K562 (cell line): ENCODE measurements at regions not wholly inside any gene's neighbourhood (a gene's known extent, or its start where the extent isn't known, plus 50 kb on each side); places are given as distances from the start of the nearest gene placed in this dataset.

ENCODE experiments used
- ATAC-seq: fragments of 200-7000 bp; cut with Tn5 transposase; 3 replicates; pipeline ENCODE4 v1.9.1; 2020; ENCODE audit warnings: moderate library complexity
- BruUV-seq: library from RNA; stranded (reverse); fragments of 400-500 nt; replicated peaks from 2 replicates; lab custom pipeline; 2021; lab: Mats Ljungman, UMichigan
- CTCF ChIA-PET: fragments of 300-600 bp; formaldehyde crosslinking; extraction: SDS; loops from one replicate; lab custom pipeline; 2021; ENCODE audit warnings: low intra/inter-chr PET ratio; lab: Yijun Ruan, JAX
- POLR2A ChIA-PET: fragments of 300-600, 350-650 bp; sonication (Branson Sonifier 250); formaldehyde crosslinking; extraction: SDS; loops from one replicate; lab custom pipeline; 2021; ENCODE audit warnings: antibody characterized with exemption, inconsistent platforms; lab: Yijun Ruan, JAX
- DNase-seq, 4 experiments: peaks; one replicate each; pipeline versions ENCODE4 v3.0.0 to v3.0.0-alpha.2; 2011 to 2018; ENCODE audit warnings: low spot score in 3 of 4, mixed read lengths in 3 of 4; ENCODE audit errors: extremely low read depth in 1 of 4
- FAIRE-seq: peaks from 2 replicates; lab custom pipeline; 2011; peaks lifted over from hg19 to GRCh38; lab: Jason Lieb, UNC
- H2AFZ ChIP-seq: 2 replicates; pipeline ENCODE4 v1.6.0; 2011; ENCODE audit warnings: low read depth, low read length, control low read depth, inconsistent platforms
- H3K27ac ChIP-seq: fragments of 200-600 bp; 3 replicates; pipeline ENCODE4 v1.8.0; 2011; ENCODE audit warnings: low read depth, mild to moderate bottlenecking, control low read depth, inconsistent platforms, low read length, moderate library complexity, mixed read lengths; ENCODE audit errors: extremely low read depth
- H3K27me3 ChIP-seq, 2 experiments: fragments of 300-600 bp in 1 of 2; 2 replicates in 1 of 2; 3 replicates in 1 of 2; pipeline versions ENCODE4 v1.6.0 to v1.8.0; 2011; ENCODE audit warnings: inconsistent platforms in 2 of 2, low read length in 2 of 2, mild to moderate bottlenecking in 1 of 2, mixed read lengths in 1 of 2, moderate library complexity in 1 of 2; ENCODE audit not compliant: control insufficient read depth in 2 of 2, insufficient read depth in 2 of 2
- H3K36me3 ChIP-seq: fragments of 300-600 bp; 3 replicates; pipeline ENCODE4 v1.8.0; 2011; ENCODE audit warnings: mild to moderate bottlenecking, low read length, inconsistent platforms; ENCODE audit not compliant: control insufficient read depth, insufficient read depth
- H3K4me1 ChIP-seq, 2 experiments: fragments of 200-600 bp in 1 of 2; replicated peaks in 1 of 2; 2 replicates in 1 of 2; 3 replicates in 1 of 2; pipeline versions ENCODE4 v1.5.1 to v1.8.0; 2011; ENCODE audit warnings: inconsistent platforms in 2 of 2, low read length in 2 of 2, mild to moderate bottlenecking in 1 of 2, mixed read lengths in 1 of 2, moderate library complexity in 1 of 2; ENCODE audit not compliant: control insufficient read depth in 2 of 2, insufficient read depth in 2 of 2
- H3K4me2 ChIP-seq: 2 replicates; pipeline ENCODE4 v1.6.1; 2011; ENCODE audit warnings: low read length, control low read depth, inconsistent platforms, mixed read lengths; ENCODE audit not compliant: insufficient read depth
- H3K4me3 ChIP-seq: fragments of 200-600 bp; sonication (generic), shearing (Covaris generic); 2 replicates; pipeline ENCODE4 v1.5.1; 2016; ENCODE audit warnings: control low read depth, inconsistent platforms
- H3K79me2 ChIP-seq: fragments of 200-600 bp; 3 replicates; pipeline ENCODE4 v1.8.0; 2011; ENCODE audit warnings: low read length, inconsistent platforms; ENCODE audit not compliant: control insufficient read depth, insufficient read depth
- H3K9ac ChIP-seq, 2 experiments: 2 replicates each; pipeline versions ENCODE4 v1.6.0 to v1.6.1; 2011; ENCODE audit warnings: low read depth in 2 of 2, low read length in 2 of 2, control low read depth in 1 of 2, inconsistent platforms in 1 of 2, mild to moderate bottlenecking in 1 of 2, mixed read lengths in 1 of 2; ENCODE audit not compliant: insufficient read depth in 1 of 2
- H3K9me1 ChIP-seq: one replicate; pipeline ENCODE4 v1.6.0; 2011; ENCODE audit warnings: inconsistent platforms, mild to moderate bottlenecking, low read length, moderate library complexity; ENCODE audit not compliant: control insufficient read depth, insufficient read depth
- H3K9me3 ChIP-seq: replicated peaks from 2 replicates; pipeline ENCODE4 v1.5.1; 2011; ENCODE audit warnings: low read depth, low read length, inconsistent platforms; ENCODE audit not compliant: control insufficient read depth, insufficient read depth
- H4K20me1 ChIP-seq: replicated peaks from 2 replicates; pipeline ENCODE4 v1.6.1; 2011; ENCODE audit warnings: low read length, inconsistent platforms, mixed read lengths; ENCODE audit not compliant: control insufficient read depth, insufficient read depth
- CBX8 ChIP-seq: fragments of 200-600 bp; sonication (generic); IDR thresholded peaks from 2 replicates; pipeline ENCODE4 v1.6.1; 2012; ENCODE audit warnings: borderline replicate concordance, mixed run types, low read depth, mild to moderate bottlenecking, moderate library complexity, mixed read lengths, low read length, control low read depth, inconsistent platforms; ENCODE audit not compliant: poor library complexity, severe bottlenecking; ENCODE audit errors: extremely low read depth
- ESRRA ChIP-seq: fragments of 450-650 bp; IDR thresholded peaks from 2 replicates; pipeline ENCODE4 v1.6.1; 2014; ENCODE audit warnings: low read depth, mild to moderate bottlenecking, moderate library complexity, borderline replicate concordance
- IFI16 ChIP-seq: fragments of 250-450 bp; sonication (Bioruptor Pico); IDR thresholded peaks from 2 replicates; pipeline ENCODE4 v2.1.2; 2022; ENCODE audit warnings: mild to moderate bottlenecking, inconsistent platforms
- MEIS2 ChIP-seq: fragments of 450-650 bp; IDR thresholded peaks from 2 replicates; pipeline ENCODE4 v1.6.1; 2014; ENCODE audit warnings: mild to moderate bottlenecking; ENCODE audit not compliant: partially characterized antibody
- RAD21 ChIP-seq, 2 experiments: fragments of 250-450 bp in 1 of 2; fragments of 450-650 bp in 1 of 2; sonication (Bioruptor Pico) in 1 of 2; formaldehyde crosslinking in 1 of 2; IDR thresholded peaks in 1 of 2; conservative IDR thresholded peaks in 1 of 2; 2 replicates each; pipeline versions ENCODE4 v1.4.0 to v1.8.0; 2020 to 2022; ENCODE audit warnings: mild to moderate bottlenecking in 2 of 2, moderate library complexity in 1 of 2
- SOX6 ChIP-seq: fragments of 450-650 bp; IDR thresholded peaks from 2 replicates; pipeline ENCODE4 v1.6.1; 2014; ENCODE audit warnings: mild to moderate bottlenecking
- SP1 ChIP-seq: sonication (generic); formaldehyde crosslinking; IDR thresholded peaks from 2 replicates; pipeline ENCODE4 v1.8.1; 2022; ENCODE audit warnings: mild to moderate bottlenecking, missing genetic modification reagents
- ZNF146 ChIP-seq: IDR thresholded peaks from one replicate; pipeline ENCODE4 v1.6.1; 2018; ENCODE audit warnings: missing compliant biosample characterization; ENCODE audit not compliant: unreplicated experiment
- WGBS: fragments of 100-300 bp; shearing (Covaris generic); methylation state at CpG from one replicate; pipeline ENCODE4 v1.1.6; 2016; ENCODE audit warnings: low coverage, mixed read lengths; ENCODE audit not compliant: insufficient coverage; ENCODE audit errors: missing lambda C conversion rate; 5-methylcytosine and 5-hydroxymethylcytosine counted together
- in situ Hi-C: fragments of 300-500 bp; cut with MboI; formaldehyde crosslinking; loops from 4 replicates; pipeline ENCODE4 v1.15.0; 2018; ENCODE audit warnings: inconsistent platforms, mixed read lengths
- intact Hi-C: fragments of 100-400 bp; cut with micrococcal nuclease; formaldehyde crosslinking; loops from 2 replicates; pipeline ENCODE4 v1.14.2; 2022
- TF ChIP-seq, protein P1 (sequence below), 2 experiments: fragments of 450-650 bp; formaldehyde crosslinking in 1 of 2; IDR thresholded peaks; 2 replicates each; pipeline versions ENCODE4 v1.4.0 to v1.6.1; 2014 to 2020; ENCODE audit warnings: mild to moderate bottlenecking in 2 of 2, borderline replicate concordance in 1 of 2, low read depth in 1 of 2
- TF ChIP-seq, protein P2 (sequence below), 3 experiments: IDR thresholded peaks in 2 of 3; conservative IDR thresholded peaks in 1 of 3; 2 replicates each; pipeline ENCODE4 v1.5.1; 2011 to 2012; ENCODE audit warnings: low read length in 3 of 3, mild to moderate bottlenecking in 3 of 3, control low read depth in 2 of 3, improper control_type of control experiment in 1 of 3, inconsistent platforms in 1 of 3, low read depth in 1 of 3, mixed read lengths in 1 of 3, moderate library complexity in 1 of 3; ENCODE audit not compliant: insufficient read depth in 2 of 3
- TF ChIP-seq, protein P3 (sequence below): fragments of 250-450 bp; sonication (Bioruptor Pico); IDR thresholded peaks from 2 replicates; pipeline ENCODE4 v1.4.0; 2020

DNA sequence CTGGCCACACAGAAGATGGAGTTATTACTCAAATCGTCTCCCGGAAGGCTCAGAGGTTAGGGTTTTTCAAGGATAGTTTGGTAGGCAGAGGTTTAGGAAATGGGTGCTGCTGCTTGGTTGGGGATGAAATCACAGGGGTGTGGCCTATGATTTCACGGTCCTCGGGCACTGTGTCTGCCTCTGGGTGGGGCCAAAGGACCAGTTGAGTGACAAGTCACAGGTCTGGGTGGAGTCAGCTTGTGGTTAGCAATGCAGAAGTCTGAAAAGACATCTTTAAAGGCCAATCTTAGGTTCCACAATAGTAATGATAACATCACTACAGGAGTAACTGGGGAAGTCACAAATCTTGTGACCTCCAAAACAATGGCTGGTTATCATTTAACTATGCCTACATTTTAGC lies 387.8 kb downstream of the ZNF521 start:
- Histone ChIP-seq H3K79me2 (no peaks in the 10 kb centered on the region), H2AFZ (no peak overlapping the region), H3K4me1 (no peaks in the 10 kb centered on the region), H4K20me1 (no peaks in the 10 kb centered on the region), H3K4me3 (no peak overlapping the region), H3K4me2 (no peak overlapping the region), H3K36me3 (no peaks in the 10 kb centered on the region), H3K27me3 (no peaks in the 10 kb centered on the region), H3K9me3 (no peaks in the 10 kb centered on the region), H3K27ac (no peak overlapping the region), H3K9ac (no peak overlapping the region), H3K9me1 (no peaks in the 10 kb centered on the region)
- ATAC-seq (peak; percentile 91), DNase-seq (peak in 1 of 4 experiments; percentile 43), FAIRE-seq (no peak)
- under 1% methylated on average over 4 of the region's 4 CpGs for WGBS
- BruUV-seq, result no TSS peak
- ChIA-PET POLR2A (no interaction called here), CTCF (no interaction called here)
- in situ Hi-C loops, result no loop called here
- intact Hi-C loops, result no loop called here
- TF ChIP-seq ESRRA (peak; percentile 30; the same call in 1 of the 2 replicates), IFI16 (no peak), MEIS2 (peak; percentile 37), SP1 (CRISPR knock-in tag) (no peak), RAD21 (CRISPR knock-in tag; conservative IDR thresholded peaks at IDR 0.05 in 1 of 2, IDR thresholded peaks at IDR 0.05 in 1 of 2) (peak in 1 of 2 experiments; percentile 32; a peak in 2 of 4 replicates), SOX6 (peak; percentile 65; the same call in 1 of the 2 replicates), ZNF146 (CRISPR knock-in tag) (no peak), CBX8 (no peak)
- TF ChIP-seq, protein P1, sequence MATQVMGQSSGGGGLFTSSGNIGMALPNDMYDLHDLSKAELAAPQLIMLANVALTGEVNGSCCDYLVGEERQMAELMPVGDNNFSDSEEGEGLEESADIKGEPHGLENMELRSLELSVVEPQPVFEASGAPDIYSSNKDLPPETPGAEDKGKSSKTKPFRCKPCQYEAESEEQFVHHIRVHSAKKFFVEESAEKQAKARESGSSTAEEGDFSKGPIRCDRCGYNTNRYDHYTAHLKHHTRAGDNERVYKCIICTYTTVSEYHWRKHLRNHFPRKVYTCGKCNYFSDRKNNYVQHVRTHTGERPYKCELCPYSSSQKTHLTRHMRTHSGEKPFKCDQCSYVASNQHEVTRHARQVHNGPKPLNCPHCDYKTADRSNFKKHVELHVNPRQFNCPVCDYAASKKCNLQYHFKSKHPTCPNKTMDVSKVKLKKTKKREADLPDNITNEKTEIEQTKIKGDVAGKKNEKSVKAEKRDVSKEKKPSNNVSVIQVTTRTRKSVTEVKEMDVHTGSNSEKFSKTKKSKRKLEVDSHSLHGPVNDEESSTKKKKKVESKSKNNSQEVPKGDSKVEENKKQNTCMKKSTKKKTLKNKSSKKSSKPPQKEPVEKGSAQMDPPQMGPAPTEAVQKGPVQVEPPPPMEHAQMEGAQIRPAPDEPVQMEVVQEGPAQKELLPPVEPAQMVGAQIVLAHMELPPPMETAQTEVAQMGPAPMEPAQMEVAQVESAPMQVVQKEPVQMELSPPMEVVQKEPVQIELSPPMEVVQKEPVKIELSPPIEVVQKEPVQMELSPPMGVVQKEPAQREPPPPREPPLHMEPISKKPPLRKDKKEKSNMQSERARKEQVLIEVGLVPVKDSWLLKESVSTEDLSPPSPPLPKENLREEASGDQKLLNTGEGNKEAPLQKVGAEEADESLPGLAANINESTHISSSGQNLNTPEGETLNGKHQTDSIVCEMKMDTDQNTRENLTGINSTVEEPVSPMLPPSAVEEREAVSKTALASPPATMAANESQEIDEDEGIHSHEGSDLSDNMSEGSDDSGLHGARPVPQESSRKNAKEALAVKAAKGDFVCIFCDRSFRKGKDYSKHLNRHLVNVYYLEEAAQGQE (IDR thresholded peaks at IDR 0.05; ENCODE audit: borderline replicate concordance), result peak; percentile 14; the same call in 1 of the 2 replicates
- TF ChIP-seq, protein P1 (CRISPR knock-in tag; IDR thresholded peaks at IDR 0.05; ENCODE audit: low read depth), result no peak
- TF ChIP-seq, protein P2, sequence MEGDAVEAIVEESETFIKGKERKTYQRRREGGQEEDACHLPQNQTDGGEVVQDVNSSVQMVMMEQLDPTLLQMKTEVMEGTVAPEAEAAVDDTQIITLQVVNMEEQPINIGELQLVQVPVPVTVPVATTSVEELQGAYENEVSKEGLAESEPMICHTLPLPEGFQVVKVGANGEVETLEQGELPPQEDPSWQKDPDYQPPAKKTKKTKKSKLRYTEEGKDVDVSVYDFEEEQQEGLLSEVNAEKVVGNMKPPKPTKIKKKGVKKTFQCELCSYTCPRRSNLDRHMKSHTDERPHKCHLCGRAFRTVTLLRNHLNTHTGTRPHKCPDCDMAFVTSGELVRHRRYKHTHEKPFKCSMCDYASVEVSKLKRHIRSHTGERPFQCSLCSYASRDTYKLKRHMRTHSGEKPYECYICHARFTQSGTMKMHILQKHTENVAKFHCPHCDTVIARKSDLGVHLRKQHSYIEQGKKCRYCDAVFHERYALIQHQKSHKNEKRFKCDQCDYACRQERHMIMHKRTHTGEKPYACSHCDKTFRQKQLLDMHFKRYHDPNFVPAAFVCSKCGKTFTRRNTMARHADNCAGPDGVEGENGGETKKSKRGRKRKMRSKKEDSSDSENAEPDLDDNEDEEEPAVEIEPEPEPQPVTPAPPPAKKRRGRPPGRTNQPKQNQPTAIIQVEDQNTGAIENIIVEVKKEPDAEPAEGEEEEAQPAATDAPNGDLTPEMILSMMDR (IDR thresholded peaks at IDR 0.05 in 2 of 3, conservative IDR thresholded peaks at IDR 0.05 in 1 of 3; ENCODE audit: insufficient read depth in 2 of 3, low read depth in 1 of 3, low read length in 3 of 3), result peak in 1 of 3 experiments; percentile 8; a peak in 1 of 6 replicates
- TF ChIP-seq, protein P3, sequence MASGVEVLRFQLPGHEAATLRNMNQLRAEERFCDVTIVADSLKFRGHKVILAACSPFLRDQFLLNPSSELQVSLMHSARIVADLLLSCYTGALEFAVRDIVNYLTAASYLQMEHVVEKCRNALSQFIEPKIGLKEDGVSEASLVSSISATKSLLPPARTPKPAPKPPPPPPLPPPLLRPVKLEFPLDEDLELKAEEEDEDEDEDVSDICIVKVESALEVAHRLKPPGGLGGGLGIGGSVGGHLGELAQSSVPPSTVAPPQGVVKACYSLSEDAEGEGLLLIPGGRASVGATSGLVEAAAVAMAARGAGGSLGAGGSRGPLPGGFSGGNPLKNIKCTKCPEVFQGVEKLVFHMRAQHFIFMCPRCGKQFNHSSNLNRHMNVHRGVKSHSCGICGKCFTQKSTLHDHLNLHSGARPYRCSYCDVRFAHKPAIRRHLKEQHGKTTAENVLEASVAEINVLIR (CRISPR knock-in tag), result no peak
